Stomach (tissue), 4 donors: ENCODE measurements at regions not wholly inside any gene's neighbourhood (a gene's known extent, or its start where the extent isn't known, plus 50 kb on each side); places are given as distances from the start of the nearest gene placed in this dataset.

Experiments
- CTCF ChIP-seq, 7 experiments: fragments of 450-650 bp in 4 of 7; fragments of 200-600 bp in 3 of 7; sonication (generic) in 3 of 7; IDR thresholded peaks; one replicate each; pipeline ENCODE4 v1.5.1; 2016 to 2019; ENCODE audit warnings: antibody characterized with exemption in 7 of 7, control low read depth in 2 of 7, mild to moderate bottlenecking in 1 of 7
- EP300 ChIP-seq: sonication (generic); formaldehyde crosslinking; IDR thresholded peaks from one replicate; pipeline ENCODE4 v1.6.1; 2017; ENCODE audit warnings: antibody characterized with exemption
- POLR2A ChIP-seq, 4 donors: fragments of 450-650 bp; IDR thresholded peaks; one replicate each; pipeline ENCODE4 v1.6.1; 2016; ENCODE audit warnings: antibody characterized with exemption in 4 of 4, control low read depth in 2 of 4, mild to moderate bottlenecking in 1 of 4, moderate library complexity in 1 of 4
- POLR2AphosphoS5 ChIP-seq, 3 donors: sonication (generic); formaldehyde crosslinking; IDR thresholded peaks; one replicate each; pipeline ENCODE4 v1.6.1; 2016; ENCODE audit warnings: antibody characterized with exemption in 3 of 3

GRCh38 chr3:66717806-66718205 lies 217.0 kb upstream of the LRIG1 start:
- TF ChIP-seq CTCF (IDR thresholded peaks at IDR 0.05), result no peak
- no peak for TF ChIP-seq EP300
- no peak for TF ChIP-seq POLR2A (IDR thresholded peaks at IDR 0.05)
- TF ChIP-seq POLR2AphosphoS5 (IDR thresholded peaks at IDR 0.05), result no peak
